Stimulated activated naive B cell treated with anti-CD40 and anti-IgM and Interleukin-4, amounts not matched to agents 10 μg/mL and 1 μg/mL and 100 μg/mL, for 72 hours (primary cell): ENCODE measurements at regions not wholly inside any gene's neighbourhood (a gene's known extent, or its start where the extent isn't known, plus 50 kb on each side); places are given as distances from the start of the nearest gene placed in this dataset.
A peak's percentile ranks its signal among the peaks of the same experiment; 100 is the strongest.
"Not testable (repeated sequence)": the region's sequence is repeated elsewhere in the genome, so short reads cannot be mapped to it uniquely, and the experiment has no call there.

Experiments
- ATAC-seq, 2 donors: fragments of 150-1000 bp; cut with Tn5 transposase; replicated peaks; 2 replicates each; pipeline ENCODE4 v1.10.0; 2021; ENCODE audit warnings: moderate library complexity in 1 of 2
- DNase-seq: peaks from one replicate; pipeline ENCODE4 v3.0.0; 2021
- H3K27ac Mint-ChIP-seq: one replicate; pipeline ENCODE4 v1.8.0; 2022; ENCODE audit warnings: mild to moderate bottlenecking, mixed read lengths
- H3K27me3 Mint-ChIP-seq, 2 donors: one replicate each; pipeline ENCODE4 v1.8.0; 2022; ENCODE audit warnings: mixed read lengths in 2 of 2
- H3K36me3 Mint-ChIP-seq, 2 donors: one replicate each; pipeline ENCODE4 v1.8.0; 2022; ENCODE audit warnings: mixed read lengths in 2 of 2, mild to moderate bottlenecking in 1 of 2
- H3K4me1 Mint-ChIP-seq, 2 donors: one replicate each; pipeline ENCODE4 v1.8.0; 2022; ENCODE audit warnings: mixed read lengths in 2 of 2, mild to moderate bottlenecking in 1 of 2
- H3K4me3 Mint-ChIP-seq, 2 donors: one replicate each; pipeline ENCODE4 v1.8.0; 2022; ENCODE audit warnings: mild to moderate bottlenecking in 2 of 2, mixed read lengths in 2 of 2, moderate library complexity in 1 of 2
- H3K9me3 Mint-ChIP-seq, 2 donors: one replicate each; pipeline ENCODE4 v1.8.0; 2022; ENCODE audit warnings: mixed read lengths in 2 of 2, mild to moderate bottlenecking in 1 of 2

DNA sequence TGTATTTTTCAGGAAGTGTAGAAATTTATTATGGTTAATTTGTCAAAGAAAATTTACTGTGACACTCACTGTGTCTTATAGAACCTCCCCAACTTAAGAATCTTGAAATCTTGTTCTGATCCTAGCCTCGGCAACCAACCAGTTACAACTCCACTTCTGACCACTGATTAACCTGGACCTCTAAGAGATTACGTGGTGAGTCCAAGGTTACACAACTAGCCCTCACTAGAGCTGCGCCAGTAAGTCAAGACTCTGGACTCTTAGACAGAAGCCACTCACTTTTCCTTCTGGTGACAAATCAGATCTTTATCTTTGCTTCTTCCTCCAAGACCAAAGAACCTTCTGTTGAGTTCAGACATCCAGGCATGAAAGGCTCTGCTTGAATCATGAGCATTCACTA lies 116.6 kb downstream of the NBPF8 start:
- not testable (repeated sequence) for DNase-seq, H3K27me3 Mint-ChIP-seq, H3K36me3 Mint-ChIP-seq, H3K4me3 Mint-ChIP-seq, H3K27ac Mint-ChIP-seq, H3K9me3 Mint-ChIP-seq, ATAC-seq
- peaks cover 3 to 11% of the 10 kb centered on the region in 2 donors for H3K4me1 Mint-ChIP-seq

DNA sequence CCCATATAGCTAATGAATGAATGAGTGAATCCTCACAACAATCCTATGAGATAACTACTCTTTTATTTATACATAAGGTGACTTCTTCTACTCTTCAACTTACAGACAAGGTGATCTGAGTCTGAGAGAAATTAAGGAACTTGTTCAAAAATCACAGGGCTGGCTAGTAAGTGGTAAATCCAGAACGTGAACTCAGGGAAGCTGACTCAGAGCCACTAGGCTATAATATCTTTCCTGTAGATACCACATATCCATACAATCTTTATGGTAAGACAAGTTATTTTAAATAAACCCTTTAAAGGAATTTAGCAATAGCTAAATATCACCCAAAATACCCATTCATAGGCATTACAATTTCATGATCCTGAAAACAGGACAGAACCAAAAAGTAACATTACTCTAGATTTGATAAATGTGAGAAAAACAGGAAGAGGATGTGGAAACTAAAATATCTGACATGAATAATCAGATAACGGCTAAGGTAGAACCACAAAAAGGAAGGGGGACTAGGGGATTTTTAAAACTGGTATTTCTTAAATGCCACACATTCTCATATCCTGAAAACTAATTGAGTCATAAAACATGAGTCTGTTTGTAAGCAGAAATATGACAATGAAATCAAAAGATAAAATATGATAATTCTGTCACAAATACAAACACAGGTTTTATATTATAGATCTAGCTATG lies 119.7 kb downstream of the NBPF8 start:
- H3K9me3 Mint-ChIP-seq, H3K36me3 Mint-ChIP-seq, H3K27me3 Mint-ChIP-seq, DNase-seq: not testable (repeated sequence)
- Mint-ChIP-seq H3K4me1 (peaks cover 3 to 11% of the 10 kb centered on the region in 2 donors), H3K27ac (peak overlapping the region; percentile 86), H3K4me3 (peak overlapping the region; percentile 68 to 77)
- peak; percentile 95 to 96 for ATAC-seq

GRCh38 chr1:120535052-120535451 lies 120.2 kb downstream of the NBPF8 start:
- ATAC-seq, result peak; percentile 86 to 87
- not testable (repeated sequence) for DNase-seq, H3K27me3 Mint-ChIP-seq, H3K36me3 Mint-ChIP-seq, H3K9me3 Mint-ChIP-seq
- H3K4me3 Mint-ChIP-seq, result peak overlapping the region; percentile 68 to 77
- H3K27ac Mint-ChIP-seq, result peak overlapping the region; percentile 86
- peaks cover 3 to 11% of the 10 kb centered on the region in 2 donors for H3K4me1 Mint-ChIP-seq

- not testable (repeated sequence) for ATAC-seq
Measured at GRCh38 chr1:120541394-120541793, 126.6 kb downstream of the NBPF8 start.

DNA sequence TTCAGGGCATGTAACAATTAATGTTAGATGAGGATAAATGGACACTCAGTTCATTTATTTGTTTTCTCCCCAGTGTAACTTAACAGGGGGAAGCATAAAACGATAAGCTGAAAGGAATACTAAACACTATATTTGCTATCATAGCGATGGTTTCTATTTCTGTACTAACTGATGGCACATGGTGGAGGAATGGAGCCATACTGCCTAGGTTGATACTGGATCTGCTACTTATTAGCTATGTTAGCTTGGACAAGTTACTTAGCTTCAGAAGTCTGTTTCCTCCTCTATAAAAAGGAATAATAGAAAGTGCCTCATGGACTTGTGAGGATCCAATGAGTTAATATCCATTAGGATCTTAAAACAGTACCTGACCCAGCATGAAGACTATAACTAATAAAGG lies 127.5 kb downstream of the NBPF8 start:
- H3K36me3 Mint-ChIP-seq, H3K4me3 Mint-ChIP-seq, H3K27ac Mint-ChIP-seq, H3K27me3 Mint-ChIP-seq, DNase-seq, H3K9me3 Mint-ChIP-seq, ATAC-seq, H3K4me1 Mint-ChIP-seq: not testable (repeated sequence)

More at GRCh38 chr1:120541394-120541793, 126.6 kb downstream of the NBPF8 start:
- H3K36me3 Mint-ChIP-seq, H3K27ac Mint-ChIP-seq, H3K4me3 Mint-ChIP-seq, H3K4me1 Mint-ChIP-seq, DNase-seq, H3K9me3 Mint-ChIP-seq, H3K27me3 Mint-ChIP-seq: not testable (repeated sequence)

DNA sequence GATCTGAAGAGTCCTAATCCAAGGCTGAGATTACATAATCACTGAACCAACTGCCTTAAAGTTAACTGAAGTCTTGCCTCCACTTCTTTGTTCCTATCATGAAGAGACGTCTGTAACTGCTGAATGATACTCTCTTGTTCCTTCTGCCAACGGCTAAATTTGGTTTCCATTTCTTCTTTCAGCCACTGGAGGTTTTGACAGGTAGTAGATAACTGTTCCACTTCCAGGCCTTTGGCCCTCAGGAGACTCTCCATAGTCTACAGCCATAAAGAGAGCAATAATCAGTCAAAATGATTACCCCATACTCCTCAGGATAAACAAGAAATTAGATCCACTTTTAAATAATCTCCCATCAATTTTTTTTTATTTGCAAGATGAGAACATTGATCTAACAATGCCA lies 128.1 kb downstream of the NBPF8 start:
- not testable (repeated sequence) for H3K27me3 Mint-ChIP-seq, H3K36me3 Mint-ChIP-seq, DNase-seq, H3K4me3 Mint-ChIP-seq, ATAC-seq, H3K27ac Mint-ChIP-seq, H3K4me1 Mint-ChIP-seq, H3K9me3 Mint-ChIP-seq

- DNase-seq (peak; percentile 59), ATAC-seq (peak; percentile 84 to 90)
- H3K27ac Mint-ChIP-seq, H3K27me3 Mint-ChIP-seq, H3K4me1 Mint-ChIP-seq, H3K9me3 Mint-ChIP-seq, H3K4me3 Mint-ChIP-seq, H3K36me3 Mint-ChIP-seq: not testable (repeated sequence)
Measured at GRCh38 chr1:120544434-120544833, 129.6 kb downstream of the NBPF8 start.

DNA sequence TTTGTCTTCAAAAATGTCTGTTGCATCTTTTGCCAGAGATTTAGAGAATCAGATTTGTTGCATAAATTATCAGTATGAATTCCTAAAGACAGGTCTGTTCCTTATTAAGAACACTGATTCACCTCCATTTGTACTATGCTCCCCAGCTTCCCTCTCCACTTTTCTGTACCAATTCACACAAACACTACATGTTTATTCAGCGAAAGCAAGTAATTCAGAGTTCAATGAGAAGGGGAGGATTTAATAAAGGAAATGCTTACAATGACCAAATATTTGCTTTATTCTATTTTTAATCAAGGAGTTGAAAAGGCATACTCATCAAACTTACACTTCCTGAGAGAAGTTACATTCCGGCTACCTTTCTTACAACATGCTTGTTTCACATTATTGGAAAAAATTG lies 135.5 kb downstream of the NBPF8 start:
- H3K4me3 Mint-ChIP-seq, result not testable (repeated sequence)

GRCh38 chr1:120552190-120552589 lies 137.4 kb downstream of the NBPF8 start:
- not testable (repeated sequence) for ATAC-seq, H3K27ac Mint-ChIP-seq, DNase-seq, H3K27me3 Mint-ChIP-seq, H3K36me3 Mint-ChIP-seq, H3K9me3 Mint-ChIP-seq, H3K4me3 Mint-ChIP-seq, H3K4me1 Mint-ChIP-seq

More for the DNA sequence above, 135.5 kb downstream of the NBPF8 start:
- H3K27me3 Mint-ChIP-seq, H3K27ac Mint-ChIP-seq, H3K36me3 Mint-ChIP-seq, H3K4me1 Mint-ChIP-seq, ATAC-seq, DNase-seq, H3K9me3 Mint-ChIP-seq: not testable (repeated sequence)

DNA sequence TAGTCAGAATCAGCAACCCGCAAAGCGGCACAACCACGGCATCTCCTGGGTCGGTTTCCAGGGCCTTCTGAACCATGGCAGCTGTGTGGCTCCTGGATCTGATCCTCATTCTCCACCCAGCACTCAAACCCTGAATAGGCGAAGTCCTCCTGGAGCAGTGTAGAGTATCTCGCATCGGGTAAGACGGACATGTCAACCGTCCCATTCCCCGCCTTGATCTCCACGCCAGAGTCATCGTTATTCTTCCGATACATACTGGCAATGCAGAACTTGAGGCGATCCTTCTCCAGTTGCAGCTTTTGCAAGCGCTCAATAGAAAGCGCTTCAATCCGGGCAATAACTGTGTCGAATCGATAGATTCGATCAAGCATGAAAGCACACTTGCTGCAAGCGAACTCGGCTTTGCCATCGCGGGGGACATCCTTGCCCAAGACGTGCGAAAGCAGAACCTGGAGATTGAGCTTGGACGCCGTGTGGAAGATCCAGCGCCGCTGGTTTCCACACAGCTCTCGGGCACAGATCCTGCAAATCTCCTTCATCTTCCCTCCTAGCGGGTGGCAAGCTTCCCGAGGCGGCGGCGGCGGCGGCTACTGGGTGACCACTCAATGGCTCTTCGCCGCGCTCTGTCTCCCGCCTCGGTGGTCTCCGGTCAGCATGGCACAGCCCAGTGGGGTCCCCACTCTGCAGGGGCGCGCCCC lies 142.9 kb downstream of the NBPF8 start:
- not testable (repeated sequence) for H3K36me3 Mint-ChIP-seq, H3K4me1 Mint-ChIP-seq, H3K9me3 Mint-ChIP-seq, DNase-seq, H3K27ac Mint-ChIP-seq, H3K27me3 Mint-ChIP-seq
- peak in 1 of 2 donors; percentile 2 for ATAC-seq
- peak overlapping the region in 1 of 2 donors; percentile 70 for H3K4me3 Mint-ChIP-seq

DNA sequence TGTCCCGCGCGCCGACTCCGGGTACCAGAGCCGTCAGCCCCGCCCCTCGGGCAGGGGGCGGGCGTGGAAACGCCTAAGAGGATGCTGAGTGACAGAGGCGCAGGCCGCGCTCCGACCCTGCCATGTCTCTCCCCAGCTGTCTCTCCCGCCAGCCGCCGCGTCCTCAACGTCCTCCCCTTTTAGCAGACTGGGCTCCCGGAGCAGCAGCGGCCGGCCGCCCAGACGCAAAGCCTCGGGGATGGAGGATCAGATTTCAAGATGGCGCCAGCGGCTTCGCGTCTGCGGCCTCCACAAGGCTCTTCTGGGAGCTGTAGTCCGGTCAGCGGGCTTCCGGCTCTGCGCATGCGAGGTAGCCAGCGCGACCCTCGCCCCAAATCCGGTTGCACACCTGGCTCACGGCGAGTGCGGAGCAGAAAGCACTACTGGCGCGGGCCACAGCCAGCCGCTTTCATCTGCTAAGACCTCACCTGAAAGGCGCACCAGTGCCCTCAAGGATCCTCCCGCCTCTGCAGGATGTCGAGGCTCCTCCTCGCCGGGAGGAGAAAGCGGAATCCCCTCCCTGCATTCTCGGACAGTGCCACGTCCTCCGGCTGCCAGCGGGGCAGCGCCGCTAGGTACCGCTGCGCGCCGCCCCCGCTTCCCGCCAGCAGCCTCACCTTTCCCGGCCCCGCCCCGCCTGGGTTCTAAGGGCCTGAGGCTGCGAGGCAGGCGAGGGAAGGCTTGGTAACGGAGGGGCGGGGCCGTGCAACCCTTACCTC lies 143.6 kb downstream of the NBPF8 start:
- Mint-ChIP-seq H3K4me3 (peak overlapping the region; percentile 79 to 80), H3K27ac (peak overlapping the region; percentile 69)
- DNase-seq (peak; percentile 48), ATAC-seq (peak; percentile 85 to 91)
- not testable (repeated sequence) for H3K27me3 Mint-ChIP-seq, H3K9me3 Mint-ChIP-seq, H3K4me1 Mint-ChIP-seq, H3K36me3 Mint-ChIP-seq

DNA sequence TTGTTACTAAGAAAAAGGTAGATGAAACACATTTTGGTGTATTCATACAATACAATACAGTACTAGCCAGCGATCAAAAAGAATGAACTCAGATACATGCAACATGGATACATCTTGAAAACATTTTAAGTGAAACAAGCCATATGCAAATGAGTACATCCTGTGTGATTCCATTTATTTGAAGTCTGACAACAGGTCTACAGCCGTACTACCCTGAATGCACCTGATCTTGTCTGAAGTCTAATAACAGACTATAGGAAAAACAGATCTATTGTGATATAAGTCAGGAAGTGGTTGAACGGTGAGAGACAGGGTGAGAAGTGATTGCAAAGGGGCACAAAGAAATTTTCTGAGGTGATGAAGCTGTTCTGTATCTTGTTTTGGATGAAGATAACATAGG lies 146.9 kb downstream of the NBPF8 start:
- not testable (repeated sequence) for H3K36me3 Mint-ChIP-seq, DNase-seq, H3K27ac Mint-ChIP-seq, ATAC-seq, H3K4me1 Mint-ChIP-seq, H3K9me3 Mint-ChIP-seq, H3K27me3 Mint-ChIP-seq, H3K4me3 Mint-ChIP-seq

DNA sequence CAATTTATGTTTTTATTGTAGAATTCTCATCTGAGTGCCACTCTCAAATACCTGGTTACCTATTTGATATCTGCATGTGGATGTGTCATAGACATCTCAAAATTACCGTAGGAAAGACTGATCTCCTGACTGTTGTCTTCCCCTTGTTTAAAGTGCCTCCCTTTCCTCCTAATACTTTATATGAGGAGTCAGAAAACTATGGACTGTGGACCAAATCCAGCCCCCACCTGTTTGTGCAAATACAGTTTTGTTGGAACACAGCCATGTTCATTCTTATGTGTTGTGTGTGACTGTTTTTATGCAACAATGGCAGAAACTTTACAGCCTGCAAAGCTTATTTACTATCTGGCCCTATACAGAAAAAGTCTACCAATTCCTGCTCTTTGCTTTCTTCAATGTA lies 150.6 kb downstream of the NBPF8 start:
- H3K27ac Mint-ChIP-seq, DNase-seq, H3K9me3 Mint-ChIP-seq, H3K4me1 Mint-ChIP-seq, H3K36me3 Mint-ChIP-seq, ATAC-seq, H3K4me3 Mint-ChIP-seq, H3K27me3 Mint-ChIP-seq: not testable (repeated sequence)

DNA sequence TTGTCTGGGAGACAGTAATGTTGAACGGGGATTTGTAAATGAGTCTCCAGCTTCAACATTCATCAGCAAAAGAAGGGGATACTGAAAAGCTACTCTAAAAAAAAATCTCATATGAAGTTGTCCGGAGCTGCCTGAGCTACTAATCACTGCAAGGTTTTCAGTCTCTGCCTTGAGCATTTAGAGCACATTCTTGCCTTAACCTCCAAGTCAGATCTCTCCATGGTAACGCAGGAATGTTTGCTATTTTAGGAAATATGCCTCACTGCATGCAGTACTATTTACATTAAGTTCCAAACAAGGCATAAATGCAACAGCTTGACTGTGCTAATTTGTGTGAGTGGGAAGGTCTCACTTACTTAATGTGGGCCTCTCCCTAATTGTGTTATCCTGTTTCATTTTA lies 152.8 kb downstream of the NBPF8 start:
- H3K27me3 Mint-ChIP-seq, H3K9me3 Mint-ChIP-seq, H3K4me3 Mint-ChIP-seq, H3K27ac Mint-ChIP-seq, ATAC-seq, DNase-seq, H3K4me1 Mint-ChIP-seq, H3K36me3 Mint-ChIP-seq: not testable (repeated sequence)

DNA sequence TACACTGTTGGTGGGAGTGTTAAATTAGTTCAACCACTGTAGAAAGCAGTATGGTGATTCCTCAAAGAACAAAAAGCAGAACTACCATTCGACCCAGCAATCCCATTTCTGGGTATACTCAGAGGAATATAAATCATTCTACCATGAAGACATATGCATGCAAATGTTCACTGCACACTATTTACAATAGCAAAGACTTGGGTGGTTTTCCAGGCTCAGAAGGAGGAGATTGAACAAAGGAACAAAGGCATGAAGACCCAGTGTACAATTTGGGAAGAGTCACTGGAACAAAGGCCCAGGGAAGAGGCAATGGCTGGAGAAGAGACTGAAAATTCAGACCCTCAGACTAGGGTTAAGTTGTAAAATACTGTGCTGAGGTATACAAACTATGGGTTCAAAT lies 148.5 kb upstream of the NBPF26 start:
- not testable (repeated sequence) for ATAC-seq, H3K4me3 Mint-ChIP-seq, H3K36me3 Mint-ChIP-seq, H3K4me1 Mint-ChIP-seq, DNase-seq, H3K9me3 Mint-ChIP-seq, H3K27me3 Mint-ChIP-seq, H3K27ac Mint-ChIP-seq
